ENCODE measurements at regions not wholly inside any gene's neighbourhood (a gene's known extent, or its start where the extent isn't known, plus 50 kb on each side); places are given as distances from the start of the nearest gene placed in this dataset.

DNA sequence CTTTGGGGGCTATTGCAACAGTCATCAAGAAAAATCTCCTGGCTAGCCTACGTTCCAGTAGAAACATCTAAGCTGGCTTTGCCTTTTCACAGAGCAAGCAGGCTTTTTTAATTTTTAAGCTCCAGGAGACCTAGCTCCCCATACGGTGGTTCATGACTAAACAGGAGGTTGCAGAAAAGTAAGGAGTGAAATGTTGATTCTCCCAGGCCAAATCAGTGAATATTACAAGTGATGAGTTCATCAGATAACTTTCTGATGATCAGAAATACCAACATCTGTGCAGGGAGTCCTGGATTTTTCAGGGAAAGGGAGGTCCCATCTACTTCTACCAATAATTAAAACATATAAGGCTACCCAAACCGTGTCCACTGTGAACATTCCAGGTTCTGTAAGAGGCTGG is 477.3 kb upstream of the CELF2 start:
- no peak overlapping the region for H3K4me3 ChIP-seq (replicated peaks; ENCODE audit: low read depth, low read length)
- no peak for DNase-seq (ENCODE audit: low read depth)
- TF ChIP-seq, protein P1, sequence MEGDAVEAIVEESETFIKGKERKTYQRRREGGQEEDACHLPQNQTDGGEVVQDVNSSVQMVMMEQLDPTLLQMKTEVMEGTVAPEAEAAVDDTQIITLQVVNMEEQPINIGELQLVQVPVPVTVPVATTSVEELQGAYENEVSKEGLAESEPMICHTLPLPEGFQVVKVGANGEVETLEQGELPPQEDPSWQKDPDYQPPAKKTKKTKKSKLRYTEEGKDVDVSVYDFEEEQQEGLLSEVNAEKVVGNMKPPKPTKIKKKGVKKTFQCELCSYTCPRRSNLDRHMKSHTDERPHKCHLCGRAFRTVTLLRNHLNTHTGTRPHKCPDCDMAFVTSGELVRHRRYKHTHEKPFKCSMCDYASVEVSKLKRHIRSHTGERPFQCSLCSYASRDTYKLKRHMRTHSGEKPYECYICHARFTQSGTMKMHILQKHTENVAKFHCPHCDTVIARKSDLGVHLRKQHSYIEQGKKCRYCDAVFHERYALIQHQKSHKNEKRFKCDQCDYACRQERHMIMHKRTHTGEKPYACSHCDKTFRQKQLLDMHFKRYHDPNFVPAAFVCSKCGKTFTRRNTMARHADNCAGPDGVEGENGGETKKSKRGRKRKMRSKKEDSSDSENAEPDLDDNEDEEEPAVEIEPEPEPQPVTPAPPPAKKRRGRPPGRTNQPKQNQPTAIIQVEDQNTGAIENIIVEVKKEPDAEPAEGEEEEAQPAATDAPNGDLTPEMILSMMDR (IDR thresholded peaks at IDR 0.05; ENCODE audit: low read length, missing control alignments): no peak

DNA sequence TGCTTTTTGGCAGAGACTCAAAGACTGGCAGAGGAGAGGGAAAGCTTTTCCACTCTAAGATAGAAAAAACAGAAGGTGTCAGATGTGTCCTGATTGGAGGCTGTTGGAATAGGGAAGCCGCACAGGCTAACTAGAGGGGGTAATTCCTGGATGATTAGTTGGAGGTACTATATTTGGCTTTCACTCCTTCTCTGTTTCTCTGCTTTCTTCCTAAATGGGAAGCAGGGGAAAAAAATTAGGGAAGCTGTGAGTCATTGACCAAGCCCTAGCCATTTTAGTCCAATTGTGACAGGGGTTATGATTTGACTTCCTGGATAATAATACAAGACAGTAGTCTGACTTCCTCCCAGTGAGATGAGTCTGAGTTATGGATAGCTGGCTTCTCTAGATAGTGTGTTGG is 475.2 kb upstream of the CELF2 start:
- TF ChIP-seq, protein P1 (IDR thresholded peaks at IDR 0.05; ENCODE audit: low read length, missing control alignments): no peak
- peak; percentile 33 for DNase-seq (ENCODE audit: low read depth)
- H3K4me3 ChIP-seq (replicated peaks; ENCODE audit: low read depth, low read length): no peak overlapping the region

DNA sequence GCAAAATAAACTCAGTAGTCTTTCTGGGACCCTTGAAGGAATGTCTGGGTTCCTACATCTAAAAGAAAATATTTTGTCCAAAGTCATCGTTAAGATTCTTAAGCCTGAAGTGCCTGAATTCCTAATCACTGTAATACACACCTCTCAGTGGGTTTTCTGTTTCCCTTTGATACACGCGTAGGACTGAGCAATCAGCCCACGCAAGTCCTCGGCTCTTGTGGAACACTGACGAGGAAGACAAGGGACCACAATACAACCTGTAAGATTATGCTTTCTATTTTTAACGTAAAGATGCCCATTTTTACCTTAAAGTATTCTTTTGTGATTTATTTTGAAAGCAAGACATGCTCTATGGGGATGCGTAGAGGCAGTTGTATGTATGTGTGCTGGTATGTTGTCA is 472.8 kb upstream of the CELF2 start:
- H3K4me3 ChIP-seq (replicated peaks; ENCODE audit: low read depth, low read length): no peak overlapping the region
- TF ChIP-seq, protein P1 (IDR thresholded peaks at IDR 0.05; ENCODE audit: low read length, missing control alignments): no peak
- DNase-seq (ENCODE audit: low read depth): no peak

DNA sequence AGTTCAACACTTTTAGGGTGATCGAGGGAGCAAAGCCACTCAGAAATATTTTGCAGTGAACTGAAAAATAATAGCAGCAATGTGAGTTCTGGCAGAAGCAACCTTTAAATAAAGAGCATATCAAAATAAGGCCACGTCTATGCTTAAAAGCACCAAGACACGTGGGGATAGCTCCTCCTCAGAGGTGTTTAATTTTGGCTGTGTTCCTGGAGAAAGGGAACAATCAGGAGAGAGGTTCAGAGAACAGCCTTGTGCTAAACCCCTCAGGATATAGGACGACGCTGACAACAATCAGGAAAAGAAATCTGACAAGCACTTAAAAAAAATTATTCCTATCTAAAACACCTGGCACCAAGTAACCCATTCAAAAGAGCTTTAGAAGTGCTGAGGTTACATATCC is 471.9 kb upstream of the CELF2 start:
- TF ChIP-seq, protein P1 (IDR thresholded peaks at IDR 0.05; ENCODE audit: low read length, missing control alignments): no peak
- DNase-seq (ENCODE audit: low read depth): no peak
- no peak overlapping the region for H3K4me3 ChIP-seq (replicated peaks; ENCODE audit: low read depth, low read length)

DNA sequence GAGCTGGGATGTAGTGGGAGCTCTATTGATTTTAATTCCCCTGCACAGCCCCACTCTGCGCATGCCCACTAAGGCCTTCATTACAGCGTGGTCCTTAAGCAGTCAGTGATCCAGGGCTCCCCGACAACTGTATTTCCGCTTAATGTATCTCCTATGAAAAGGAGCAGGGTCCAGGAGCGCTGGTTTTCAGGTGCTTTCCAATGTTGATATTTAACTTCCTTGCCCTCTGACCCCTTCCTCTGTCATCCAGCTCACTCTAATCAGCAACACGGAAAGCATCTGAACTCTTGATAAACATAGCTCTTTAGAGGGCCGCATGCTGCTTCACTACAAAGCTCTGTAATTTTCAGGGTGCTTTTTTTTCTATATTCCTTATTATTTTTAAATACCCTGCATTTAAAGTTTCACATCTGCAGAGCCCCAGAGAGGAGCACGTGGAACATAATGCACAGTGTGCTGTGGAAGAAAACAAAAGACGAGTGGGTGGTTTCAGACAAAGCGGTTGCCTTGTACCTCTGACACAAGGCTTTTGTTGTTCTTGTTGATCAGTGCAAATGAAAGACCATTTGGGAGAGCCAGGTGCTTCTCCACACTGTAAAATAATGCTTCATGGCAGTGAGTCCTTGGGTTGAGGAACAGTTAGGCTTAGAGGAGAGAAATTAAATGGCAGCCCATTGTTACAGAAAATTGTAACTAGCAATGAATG is 465.9 kb upstream of the CELF2 start:
- no peak overlapping the region for H3K4me3 ChIP-seq (replicated peaks; ENCODE audit: low read depth, low read length)
- DNase-seq (ENCODE audit: low read depth): no peak
- TF ChIP-seq, protein P1 (IDR thresholded peaks at IDR 0.05; ENCODE audit: low read length, missing control alignments): no peak

DNA sequence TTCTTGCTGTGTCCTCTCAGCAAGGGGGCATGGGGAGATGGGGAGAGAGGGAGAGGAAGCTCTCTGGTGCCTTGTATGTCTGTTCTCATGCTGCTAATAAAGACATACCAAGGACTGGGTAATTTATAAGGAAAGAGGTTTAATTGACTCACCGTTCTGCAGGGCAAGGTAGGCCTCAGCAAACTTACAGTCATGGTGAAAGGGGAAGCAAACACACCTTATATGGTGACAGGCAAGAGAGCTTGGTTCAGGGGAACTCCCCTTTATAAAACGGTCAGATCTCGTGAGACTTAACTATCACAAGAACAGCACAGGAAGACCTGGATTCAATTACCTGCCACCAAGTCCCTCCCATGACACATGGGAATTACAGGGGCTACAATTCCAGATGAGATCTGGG is 464.7 kb upstream of the CELF2 start:
- H3K4me3 ChIP-seq (replicated peaks; ENCODE audit: low read depth, low read length): no peak overlapping the region
- DNase-seq (ENCODE audit: low read depth): no peak
- TF ChIP-seq, protein P1 (IDR thresholded peaks at IDR 0.05; ENCODE audit: low read length, missing control alignments): no peak
